ENCODE measurements at regions not wholly inside any gene's neighbourhood (a gene's known extent, or its start where the extent isn't known, plus 50 kb on each side); places are given as distances from the start of the nearest gene placed in this dataset.

GRCh38 chr6:77362055-77362454 is 101.2 kb downstream of the HTR1B start:
- RAD21 ChIA-PET (ENCODE audit: low non-redundant PET in 1 of 2, low total read pairs in 2 of 2, uncharacterized antibody in 2 of 2, unreplicated experiment in 2 of 2): no interaction called here

More at GRCh38 chr6:77362055-77362454, 101.2 kb downstream of the HTR1B start:
- Histone ChIP-seq H3K4me3 (replicated peaks in 1 of 2; ENCODE audit: low read depth in 1 of 2, low read length in 2 of 2) (no peak overlapping the region), H2AFZ (ENCODE audit: low read depth, low read length, poor library complexity, severe bottlenecking) (no peak overlapping the region), H3K4me1 (ENCODE audit: control insufficient read depth in 1 of 2, insufficient read depth in 2 of 2, low read length in 2 of 2) (no peaks in the 10 kb centered on the region), H3K4me2 (ENCODE audit: low read length) (no peak overlapping the region), H3K36me3 (ENCODE audit: control insufficient read depth in 1 of 2, insufficient read depth in 2 of 2, low read length in 2 of 2) (no peaks in the 10 kb centered on the region), H3K27ac (ENCODE audit: low read depth, low read length) (no peak overlapping the region), H4K20me1 (ENCODE audit: insufficient read depth) (no peaks in the 10 kb centered on the region), H3K9ac (ENCODE audit: low read length) (no peak overlapping the region), H3K9me2 (ENCODE audit: insufficient read depth) (no peaks in the 10 kb centered on the region), H3K79me2 (ENCODE audit: insufficient read depth, low read length) (no peaks in the 10 kb centered on the region), H3K9me3 (ENCODE audit: control insufficient read depth in 1 of 2, insufficient read depth in 1 of 2, low read depth in 1 of 2, low read length in 2 of 2) (peaks cover 0 to 6% of the 10 kb centered on the region in 2 experiments; a peak in 1 of 4 replicates), H3K27me3 (ENCODE audit: insufficient read depth, low read length) (no peaks in the 10 kb centered on the region)
- no peak for DNase-seq (ENCODE audit: low read depth, low spot score)
- CTCF ChIA-PET: no interaction called here
- TF ChIP-seq MAX (IDR thresholded peaks at IDR 0.05): no peak
- TF ChIP-seq, protein P1, sequence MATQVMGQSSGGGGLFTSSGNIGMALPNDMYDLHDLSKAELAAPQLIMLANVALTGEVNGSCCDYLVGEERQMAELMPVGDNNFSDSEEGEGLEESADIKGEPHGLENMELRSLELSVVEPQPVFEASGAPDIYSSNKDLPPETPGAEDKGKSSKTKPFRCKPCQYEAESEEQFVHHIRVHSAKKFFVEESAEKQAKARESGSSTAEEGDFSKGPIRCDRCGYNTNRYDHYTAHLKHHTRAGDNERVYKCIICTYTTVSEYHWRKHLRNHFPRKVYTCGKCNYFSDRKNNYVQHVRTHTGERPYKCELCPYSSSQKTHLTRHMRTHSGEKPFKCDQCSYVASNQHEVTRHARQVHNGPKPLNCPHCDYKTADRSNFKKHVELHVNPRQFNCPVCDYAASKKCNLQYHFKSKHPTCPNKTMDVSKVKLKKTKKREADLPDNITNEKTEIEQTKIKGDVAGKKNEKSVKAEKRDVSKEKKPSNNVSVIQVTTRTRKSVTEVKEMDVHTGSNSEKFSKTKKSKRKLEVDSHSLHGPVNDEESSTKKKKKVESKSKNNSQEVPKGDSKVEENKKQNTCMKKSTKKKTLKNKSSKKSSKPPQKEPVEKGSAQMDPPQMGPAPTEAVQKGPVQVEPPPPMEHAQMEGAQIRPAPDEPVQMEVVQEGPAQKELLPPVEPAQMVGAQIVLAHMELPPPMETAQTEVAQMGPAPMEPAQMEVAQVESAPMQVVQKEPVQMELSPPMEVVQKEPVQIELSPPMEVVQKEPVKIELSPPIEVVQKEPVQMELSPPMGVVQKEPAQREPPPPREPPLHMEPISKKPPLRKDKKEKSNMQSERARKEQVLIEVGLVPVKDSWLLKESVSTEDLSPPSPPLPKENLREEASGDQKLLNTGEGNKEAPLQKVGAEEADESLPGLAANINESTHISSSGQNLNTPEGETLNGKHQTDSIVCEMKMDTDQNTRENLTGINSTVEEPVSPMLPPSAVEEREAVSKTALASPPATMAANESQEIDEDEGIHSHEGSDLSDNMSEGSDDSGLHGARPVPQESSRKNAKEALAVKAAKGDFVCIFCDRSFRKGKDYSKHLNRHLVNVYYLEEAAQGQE (IDR thresholded peaks at IDR 0.05; ENCODE audit: low read depth): no peak
- no peak for TF ChIP-seq YY1 (IDR thresholded peaks at IDR 0.05; ENCODE audit: extremely low read depth, insufficient replicate concordance, low read depth, low read length)
- no peak for TF ChIP-seq ATF3 (IDR thresholded peaks at IDR 0.05)
- TF ChIP-seq SIN3A (IDR thresholded peaks at IDR 0.05; ENCODE audit: low read depth): no peak
- TF ChIP-seq, protein P2, sequence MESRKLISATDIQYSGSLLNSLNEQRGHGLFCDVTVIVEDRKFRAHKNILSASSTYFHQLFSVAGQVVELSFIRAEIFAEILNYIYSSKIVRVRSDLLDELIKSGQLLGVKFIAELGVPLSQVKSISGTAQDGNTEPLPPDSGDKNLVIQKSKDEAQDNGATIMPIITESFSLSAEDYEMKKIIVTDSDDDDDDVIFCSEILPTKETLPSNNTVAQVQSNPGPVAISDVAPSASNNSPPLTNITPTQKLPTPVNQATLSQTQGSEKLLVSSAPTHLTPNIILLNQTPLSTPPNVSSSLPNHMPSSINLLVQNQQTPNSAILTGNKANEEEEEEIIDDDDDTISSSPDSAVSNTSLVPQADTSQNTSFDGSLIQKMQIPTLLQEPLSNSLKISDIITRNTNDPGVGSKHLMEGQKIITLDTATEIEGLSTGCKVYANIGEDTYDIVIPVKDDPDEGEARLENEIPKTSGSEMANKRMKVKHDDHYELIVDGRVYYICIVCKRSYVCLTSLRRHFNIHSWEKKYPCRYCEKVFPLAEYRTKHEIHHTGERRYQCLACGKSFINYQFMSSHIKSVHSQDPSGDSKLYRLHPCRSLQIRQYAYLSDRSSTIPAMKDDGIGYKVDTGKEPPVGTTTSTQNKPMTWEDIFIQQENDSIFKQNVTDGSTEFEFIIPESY (IDR thresholded peaks at IDR 0.05; ENCODE audit: extremely low read depth, insufficient replicate concordance, low read length): no peak
- TF ChIP-seq RAD21 (IDR thresholded peaks at IDR 0.05; ENCODE audit: low read depth): no peak
- TF ChIP-seq EGR1 (IDR thresholded peaks at IDR 0.05; ENCODE audit: low read depth): no peak
- no peak for TF ChIP-seq SRF (IDR thresholded peaks at IDR 0.05; ENCODE audit: low read depth)
- no peak for TF ChIP-seq ZFX (IDR thresholded peaks at IDR 0.05)
- no peak for TF ChIP-seq FOSL1 (IDR thresholded peaks at IDR 0.05; ENCODE audit: low read depth)
- TF ChIP-seq CEBPB (IDR thresholded peaks at IDR 0.05; ENCODE audit: low read depth): no peak
- no peak for TF ChIP-seq POLR2A (IDR thresholded peaks at IDR 0.05; ENCODE audit: borderline replicate concordance, extremely low read depth, insufficient read depth, insufficient read length)
- no peak for TF ChIP-seq ZNF274 (IDR thresholded peaks at IDR 0.05; ENCODE audit: low read depth, low read length)
- TF ChIP-seq TCF7L2 (IDR thresholded peaks at IDR 0.05; ENCODE audit: borderline replicate concordance, extremely low read depth, insufficient read depth, insufficient read length): no peak
- POLR2A ChIA-PET: no interaction called here
- no peak for ATAC-seq
- no TSS peak for BruUV-seq (replicated peaks)
- intact Hi-C loops (cut with micrococcal nuclease): no loop called here
